RKO (cell line): ENCODE measurements at regions not wholly inside any gene's neighbourhood (a gene's known extent, or its start where the extent isn't known, plus 50 kb on each side); places are given as distances from the start of the nearest gene placed in this dataset.

Experiments
- DNase-seq: peaks from one replicate; pipeline ENCODE4 v3.0.0-alpha.2; 2016; ENCODE audit warnings: low spot score

DNA sequence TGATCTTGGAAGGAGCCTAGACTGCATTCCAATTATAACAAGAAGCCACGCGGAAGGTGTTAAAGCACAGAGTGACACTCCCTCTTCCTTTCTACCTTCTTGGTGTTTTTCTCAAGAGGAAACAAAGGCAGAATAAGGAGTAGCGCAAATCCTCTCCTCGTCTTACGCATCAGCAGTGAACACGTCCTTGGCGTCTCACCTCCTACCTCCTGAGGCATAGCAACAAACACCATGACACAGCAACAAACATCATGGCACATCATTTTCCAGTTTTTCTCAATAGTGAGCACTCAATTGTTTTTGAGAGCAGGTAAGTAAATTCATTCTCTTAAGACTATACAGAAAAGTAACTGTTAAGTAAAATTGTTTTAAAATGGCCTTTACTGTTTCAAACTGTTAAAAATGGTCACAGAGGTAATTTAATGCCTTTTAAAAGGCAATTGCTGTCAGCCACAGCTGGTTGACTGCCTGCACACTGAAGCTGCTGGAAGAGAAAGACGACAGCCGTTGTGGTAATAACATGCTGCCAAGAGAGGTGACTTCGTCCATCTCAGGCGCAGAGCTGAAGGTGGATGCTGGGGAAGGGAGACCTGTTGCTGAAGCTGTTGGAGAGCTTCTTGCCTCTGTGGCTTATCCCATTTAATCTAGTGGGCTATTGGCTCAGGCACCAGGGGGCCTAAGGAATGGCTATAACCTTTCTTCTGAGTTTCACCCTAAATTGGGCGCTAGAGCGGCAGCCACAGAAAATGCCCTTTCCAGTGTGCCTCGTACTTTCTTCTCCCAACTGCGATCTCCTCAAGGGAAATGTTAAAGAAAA lies 703.7 kb downstream of the UQCRFS1 start:
- DNase-seq = no peak

- DNase-seq = no peak
Measured at GRCh38 chr19:28508666-28509065, 704.3 kb downstream of the UQCRFS1 start.

DNA sequence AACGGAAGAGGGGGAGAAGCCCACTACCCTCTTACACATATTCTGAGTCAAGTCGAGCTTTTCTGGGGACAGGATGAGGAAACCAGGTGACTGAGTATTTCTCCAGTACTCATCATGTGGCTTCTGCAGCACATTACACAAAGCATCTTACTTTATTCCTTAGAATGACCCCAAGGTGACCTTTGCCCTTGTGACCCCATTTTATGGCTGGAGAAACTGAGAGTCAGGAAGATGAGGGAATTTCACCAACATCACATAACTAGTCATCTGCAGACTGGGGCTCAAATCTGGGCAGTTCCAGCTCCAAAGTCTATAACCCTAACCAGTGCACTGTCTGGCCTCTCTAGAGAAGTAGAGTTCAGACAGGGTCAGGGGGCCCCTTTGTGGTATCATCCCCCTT lies 707.0 kb downstream of the UQCRFS1 start:
- no peak for DNase-seq

GRCh38 chr19:28505134-28505533 lies 707.8 kb downstream of the UQCRFS1 start:
- DNase-seq = no peak

- DNase-seq = no peak
Measured at GRCh38 chr19:28504727-28505126, 708.2 kb downstream of the UQCRFS1 start.

DNA sequence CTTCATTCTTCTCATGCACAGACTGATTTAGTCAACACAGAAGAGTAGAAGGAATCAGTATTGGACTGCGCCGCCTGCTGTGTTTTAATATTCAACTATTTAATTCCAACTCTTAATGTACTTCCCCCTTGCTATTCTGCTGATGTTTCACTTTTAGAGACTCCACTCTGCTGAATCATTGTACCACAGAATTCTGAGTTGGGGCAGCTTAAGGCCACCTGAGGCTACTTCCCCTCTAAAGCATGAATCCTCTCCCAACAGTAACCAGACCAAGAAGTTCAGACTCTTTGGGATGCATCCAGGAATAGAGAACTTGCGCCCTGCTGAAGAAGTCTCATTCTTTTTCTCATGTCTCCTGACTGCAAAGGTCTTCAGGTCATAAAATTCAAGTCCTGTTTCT lies 708.8 kb downstream of the UQCRFS1 start:
- DNase-seq = no peak

DNA sequence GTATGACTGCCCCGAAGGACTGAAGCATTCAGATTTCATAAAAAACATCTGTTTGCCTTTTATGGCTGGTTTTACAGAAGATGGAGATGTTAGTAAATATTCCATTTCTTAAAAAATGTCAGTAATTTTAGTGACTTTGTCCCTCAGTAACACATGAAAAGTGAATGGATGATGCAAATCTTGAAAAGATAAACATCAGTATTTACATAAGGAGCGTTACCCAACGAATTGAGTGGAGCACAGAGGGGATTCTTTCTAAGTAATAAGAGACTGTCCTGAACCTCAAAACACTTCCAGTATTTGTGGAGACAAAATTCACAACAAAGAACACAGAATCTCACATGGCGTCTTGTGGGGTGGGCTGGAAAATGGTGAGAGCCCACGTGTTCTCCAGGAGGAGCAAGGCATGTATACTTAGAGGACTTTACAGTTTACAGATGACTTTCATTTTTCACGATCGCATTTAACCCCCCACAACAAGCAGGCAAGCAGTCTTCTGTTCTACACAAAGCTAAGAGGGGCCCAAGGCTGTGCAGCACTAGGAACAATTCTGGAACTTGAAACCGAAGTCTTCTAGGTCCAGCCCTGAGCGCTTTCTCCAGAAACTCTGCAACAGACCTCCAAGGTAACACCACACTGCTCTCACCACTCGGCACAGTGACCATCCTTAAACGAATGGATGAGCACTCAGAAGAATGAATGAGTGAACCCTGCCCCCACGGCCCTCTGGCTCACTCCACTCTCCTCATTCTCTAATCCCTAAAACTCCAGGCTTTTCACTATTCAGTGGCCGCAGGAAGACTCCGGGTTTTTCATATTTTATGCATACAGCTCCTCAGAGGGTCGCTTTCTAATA lies 709.8 kb downstream of the UQCRFS1 start:
- DNase-seq = no peak

- DNase-seq = no peak
Measured at GRCh38 chr19:28501976-28502375, 711.0 kb downstream of the UQCRFS1 start.

DNA sequence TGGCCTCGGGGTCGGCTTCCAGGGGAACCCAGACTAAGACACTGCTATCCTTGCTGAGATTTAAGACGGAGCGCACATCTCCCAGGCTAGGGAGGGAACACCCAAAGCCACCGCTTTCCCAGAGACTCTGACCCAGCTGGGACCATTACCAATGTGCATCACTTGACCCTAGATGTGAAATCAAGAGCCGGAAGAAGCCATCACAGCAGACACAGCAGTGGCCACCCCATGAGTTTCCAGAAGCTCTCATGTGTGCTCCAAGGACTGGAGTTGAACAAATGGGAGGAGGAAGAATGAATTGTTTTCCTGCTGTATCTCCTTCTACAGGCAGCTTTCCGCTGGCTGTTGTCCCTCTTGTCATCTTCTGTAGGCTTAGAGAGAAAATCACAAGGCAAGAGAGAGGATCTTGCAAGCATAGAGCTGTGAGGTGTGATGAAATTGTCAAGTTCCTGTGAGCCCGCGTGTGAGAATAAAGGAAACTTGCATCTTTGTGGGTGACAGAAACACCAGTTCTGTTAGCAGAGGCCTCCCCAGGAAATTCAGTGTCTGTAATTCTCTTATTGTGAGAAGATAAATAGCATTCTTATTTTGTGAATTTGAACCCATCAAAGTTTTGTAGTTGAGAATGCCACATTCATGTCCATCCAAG lies 711.8 kb downstream of the UQCRFS1 start:
- DNase-seq = no peak

GRCh38 chr19:28500296-28500695 lies 712.7 kb downstream of the UQCRFS1 start:
- DNase-seq = no peak

DNA sequence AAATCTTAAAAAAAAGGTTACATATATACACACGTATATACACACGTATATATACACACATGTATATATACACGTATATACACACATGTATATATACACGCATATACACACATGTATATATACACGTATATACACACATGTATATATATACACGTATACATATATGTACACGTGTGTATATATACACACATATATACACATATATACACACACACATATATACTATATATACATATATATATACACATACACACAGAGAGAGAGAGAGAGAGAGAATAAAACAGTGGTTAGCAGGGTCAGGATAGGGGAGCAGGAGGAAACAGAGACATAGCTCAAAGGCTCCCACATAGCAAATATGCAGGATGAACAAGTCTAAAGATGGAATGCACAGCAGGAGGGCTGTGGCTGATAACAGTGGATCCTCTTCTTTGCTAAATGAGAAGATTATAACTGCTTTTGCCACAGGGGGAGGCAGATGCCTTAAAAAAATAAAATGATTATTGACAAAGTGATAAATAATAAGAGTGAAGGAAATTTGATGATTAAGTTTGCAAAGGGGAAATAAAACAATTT lies 714.5 kb downstream of the UQCRFS1 start:
- no peak for DNase-seq

- DNase-seq = no peak
Measured at GRCh38 chr19:28497887-28498286, 715.1 kb downstream of the UQCRFS1 start.

DNA sequence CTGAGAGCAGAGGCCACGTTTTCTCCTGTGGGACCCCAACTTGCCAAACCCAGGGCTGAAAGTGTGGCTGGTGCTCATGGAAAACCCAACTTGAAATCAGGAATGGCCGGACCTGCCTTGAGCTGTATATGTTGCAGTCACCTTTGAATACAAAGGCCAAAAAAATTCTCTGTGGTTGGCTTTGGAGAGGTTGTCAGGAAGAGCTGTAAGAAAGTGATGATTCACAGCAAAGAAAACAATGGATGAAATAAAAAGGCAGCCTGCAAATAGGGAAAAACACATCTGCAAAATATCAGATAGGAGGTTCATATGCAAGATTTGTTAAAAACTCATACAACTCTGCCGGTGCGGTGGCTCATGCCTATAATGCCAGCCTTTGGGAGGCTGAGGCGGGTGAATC lies 715.8 kb downstream of the UQCRFS1 start:
- no peak for DNase-seq

DNA sequence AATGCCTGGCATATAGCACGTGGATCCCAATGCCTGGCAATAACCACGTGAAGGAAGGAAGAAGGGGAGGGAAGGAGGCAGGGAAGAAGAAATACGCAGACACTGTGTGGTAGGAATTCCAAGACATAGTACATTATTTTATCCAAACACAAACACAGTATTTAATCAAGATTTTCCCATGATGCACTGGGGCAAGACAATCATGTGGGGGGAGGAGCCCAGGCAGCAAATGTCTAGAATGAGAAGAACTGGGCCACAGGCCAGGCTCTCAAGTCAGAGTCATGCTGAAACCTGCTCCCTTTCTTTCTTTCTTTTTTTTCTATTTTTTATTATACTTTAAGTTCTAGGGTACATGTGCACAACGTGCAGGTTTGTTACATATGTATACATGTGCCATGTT lies 717.9 kb downstream of the UQCRFS1 start:
- DNase-seq = no peak

DNA sequence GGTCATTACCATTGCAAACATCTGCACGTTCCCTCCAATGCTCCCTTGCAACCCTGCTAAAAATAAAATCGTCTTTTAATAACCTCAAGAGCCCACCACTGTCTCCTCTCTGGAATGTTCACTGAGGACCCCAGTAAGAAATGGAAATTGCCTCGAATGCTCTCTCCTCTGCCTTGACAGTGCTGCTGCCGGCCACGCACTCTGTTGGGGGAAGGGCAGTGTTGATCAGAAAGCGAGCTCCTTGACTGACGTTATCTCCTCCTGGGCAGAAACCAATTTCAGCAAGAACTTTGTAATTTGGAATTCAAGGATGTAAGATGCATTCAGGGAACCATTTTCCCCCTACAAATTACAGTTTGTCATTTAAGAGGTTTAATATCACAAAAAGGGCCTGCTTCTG lies 718.5 kb downstream of the UQCRFS1 start:
- no peak for DNase-seq

- no peak for DNase-seq
Measured at GRCh38 chr19:28493884-28494283, 719.1 kb downstream of the UQCRFS1 start.

- DNase-seq = no peak
Measured at GRCh38 chr19:28492621-28493020, 720.3 kb downstream of the UQCRFS1 start.

DNA sequence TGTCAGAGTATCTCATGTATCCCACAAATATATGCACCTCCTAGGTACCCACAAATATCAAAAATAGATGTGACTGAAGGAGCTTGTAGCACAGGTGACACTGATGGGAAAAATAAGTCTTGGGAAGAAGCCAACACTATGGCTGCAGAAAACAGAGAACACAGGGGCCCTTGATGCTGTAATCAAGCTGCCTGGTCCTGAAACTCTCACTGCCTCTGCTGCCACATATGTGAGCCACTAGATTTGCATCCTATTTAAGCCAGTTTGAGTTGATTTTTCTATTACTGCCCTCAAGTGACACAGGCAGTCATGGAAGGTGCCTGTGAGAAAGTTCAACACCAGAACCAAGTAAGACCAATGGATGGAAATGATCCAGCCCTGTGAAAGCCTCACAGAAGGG lies 720.8 kb downstream of the UQCRFS1 start:
- no peak for DNase-seq

- no peak for DNase-seq
Measured at GRCh38 chr19:28489776-28490175, 723.2 kb downstream of the UQCRFS1 start.

DNA sequence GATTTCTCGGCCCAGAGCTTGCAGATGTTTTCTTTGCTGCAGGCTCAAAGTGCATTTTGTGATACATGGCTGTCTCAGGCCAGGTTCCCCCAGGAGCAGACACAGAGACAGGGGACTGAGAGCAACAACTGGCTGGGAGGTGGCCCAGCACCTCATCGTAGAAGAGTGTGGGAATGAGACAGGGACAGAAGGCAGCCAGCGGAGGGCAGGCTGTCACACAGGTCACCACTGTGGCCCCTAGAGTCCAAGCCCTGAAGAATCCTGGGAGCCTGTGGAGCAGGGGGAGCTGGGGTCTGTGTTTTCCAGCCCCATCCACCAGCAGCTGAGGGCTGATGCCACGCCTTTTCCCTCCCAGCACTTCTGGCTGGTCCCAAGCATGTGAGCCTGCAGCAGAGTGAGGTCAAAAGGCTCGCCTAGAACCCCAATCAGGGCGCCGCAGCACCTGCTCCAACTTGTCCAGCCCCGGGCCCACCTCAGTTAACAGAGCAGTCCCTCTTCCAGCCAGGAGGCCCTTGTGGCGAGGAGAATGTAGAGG lies 723.8 kb downstream of the UQCRFS1 start:
- DNase-seq = no peak

DNA sequence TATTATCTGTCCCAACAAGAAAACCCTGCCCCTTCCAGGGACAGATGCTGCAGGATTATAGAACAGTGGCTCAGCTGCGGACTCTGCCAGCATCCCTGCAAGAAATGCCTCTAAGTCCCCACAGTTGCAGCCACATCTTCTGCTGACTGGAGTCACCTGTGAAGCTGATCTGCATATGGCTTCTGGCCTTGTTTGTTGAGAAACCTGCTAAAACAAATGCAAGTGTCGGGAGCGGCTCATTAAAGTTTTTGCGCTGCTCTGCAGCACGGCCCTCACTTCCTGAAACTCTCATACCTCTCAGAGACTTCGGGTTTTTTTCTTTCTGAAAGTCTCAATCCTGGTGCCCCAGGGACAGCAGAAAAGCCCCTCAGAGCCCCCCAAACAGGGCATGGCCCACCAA lies 725.0 kb downstream of the UQCRFS1 start:
- DNase-seq = no peak

GRCh38 chr19:28486926-28487325 lies 726.0 kb downstream of the UQCRFS1 start:
- DNase-seq = no peak
